IMR-90 (cell line): ENCODE measurements at regions not wholly inside any gene's neighbourhood (a gene's known extent, or its start where the extent isn't known, plus 50 kb on each side); places are given as distances from the start of the nearest gene placed in this dataset.

Experiments used
- ATAC-seq: fragments of 200-7000 bp; cut with Tn5 transposase; 2 replicates; pipeline ENCODE4 v1.9.1; 2020; ENCODE audit warnings: low read depth, mild to moderate bottlenecking, moderate library complexity
- BruUV-seq: library from RNA; stranded (reverse); fragments of 400-500 nt; replicated peaks from 2 replicates; lab custom pipeline; 2021; lab: Mats Ljungman, UMichigan
- CTCF ChIA-PET: fragments of 300-600 bp; formaldehyde crosslinking; extraction: SDS; loops from one replicate; lab custom pipeline; 2021; ENCODE audit warnings: antibody characterized with exemption; lab: Yijun Ruan, JAX
- POLR2A ChIA-PET: fragments of 300-600 bp; sonication (Branson Sonifier 250); formaldehyde crosslinking; loops from one replicate; lab custom pipeline; 2022; ENCODE audit warnings: antibody characterized with exemption; ENCODE audit not compliant: unreplicated experiment; lab: Charles Lee
- DNase-seq: peaks from one replicate; pipeline ENCODE4 v3.0.0; 2013
- H2AFZ ChIP-seq: replicated peaks from 2 replicates; pipeline ENCODE3; 2013; ENCODE audit warnings: low read length, mild to moderate bottlenecking; ENCODE audit not compliant: poor library complexity
- H2AK5ac ChIP-seq: 2 replicates; pipeline ENCODE4 v1.6.1; 2013; ENCODE audit warnings: low read depth, low read length, inconsistent platforms
- H2AK9ac ChIP-seq: replicated peaks from 2 replicates; pipeline ENCODE3; 2013; ENCODE audit warnings: mild to moderate bottlenecking, low read depth, low read length, moderate library complexity; ENCODE audit not compliant: poor library complexity
- H2BK120ac ChIP-seq: 2 replicates; pipeline ENCODE4 v1.6.1; 2013; ENCODE audit warnings: low read depth, low read length, inconsistent platforms
- H2BK15ac ChIP-seq: 3 replicates; pipeline ENCODE4 v1.6.1; 2013; ENCODE audit warnings: low read depth, low read length, inconsistent platforms
- H2BK20ac ChIP-seq: 2 replicates; pipeline ENCODE4 v1.6.1; 2013; ENCODE audit warnings: low read depth, mild to moderate bottlenecking, inconsistent platforms, low read length, moderate library complexity
- H2BK5ac ChIP-seq: 2 replicates; pipeline ENCODE4 v1.6.1; 2013; ENCODE audit warnings: mild to moderate bottlenecking, low read depth, low read length, inconsistent platforms; ENCODE audit not compliant: poor library complexity, severe bottlenecking
- H3K14ac ChIP-seq: replicated peaks from 2 replicates; pipeline ENCODE4 v1.6.1; 2013; ENCODE audit warnings: low read depth, low read length, inconsistent platforms
- H3K18ac ChIP-seq: 2 replicates; pipeline ENCODE4 v1.6.1; 2013; ENCODE audit warnings: low read depth, low read length, control low read depth
- H3K23ac ChIP-seq: 2 replicates; pipeline ENCODE4 v1.6.1; 2013; ENCODE audit warnings: low read depth, low read length, inconsistent platforms
- H3K27ac ChIP-seq: 2 replicates; pipeline ENCODE4 v1.5.1; 2013; ENCODE audit warnings: mild to moderate bottlenecking, control low read depth, low read length; ENCODE audit not compliant: insufficient read depth
- H3K27me3 ChIP-seq: 2 replicates; pipeline ENCODE4 v1.6.1; 2013; ENCODE audit warnings: low read length; ENCODE audit not compliant: control insufficient read depth, insufficient read depth
- H3K36me3 ChIP-seq: 2 replicates; pipeline ENCODE4 v1.6.1; 2013; ENCODE audit warnings: low read length, mixed read lengths; ENCODE audit not compliant: control insufficient read depth, insufficient read depth
- H3K4ac ChIP-seq: 2 replicates; pipeline ENCODE4 v1.6.1; 2013; ENCODE audit warnings: low read depth, low read length, inconsistent platforms
- H3K4me1 ChIP-seq: 2 replicates; pipeline ENCODE4 v1.6.1; 2013; ENCODE audit warnings: low read length, mixed read lengths; ENCODE audit not compliant: control insufficient read depth, insufficient read depth
- H3K4me2 ChIP-seq: 2 replicates; pipeline ENCODE4 v1.6.1; 2013; ENCODE audit warnings: low read depth, mild to moderate bottlenecking, control low read depth, low read length, moderate library complexity
- H3K4me3 ChIP-seq: 2 replicates; pipeline ENCODE4 v1.5.1; 2013; ENCODE audit warnings: low read depth, mild to moderate bottlenecking, control low read depth, low read length, moderate library complexity; ENCODE audit not compliant: insufficient read depth
- H3K56ac ChIP-seq: 2 replicates; pipeline ENCODE4 v1.6.1; 2013; ENCODE audit warnings: low read length, inconsistent platforms; ENCODE audit not compliant: insufficient read depth; ENCODE audit errors: extremely low read depth
- H3K79me1 ChIP-seq, 2 experiments: 2 replicates each; pipeline ENCODE4 v1.6.1; 2013; ENCODE audit warnings: low read length in 2 of 2, inconsistent platforms in 1 of 2, low read depth in 1 of 2
- H3K9ac ChIP-seq: 2 replicates; pipeline ENCODE4 v1.6.1; 2013; ENCODE audit warnings: low read depth, low read length, control low read depth
- H3K9me1 ChIP-seq: 2 replicates; pipeline ENCODE4 v1.6.1; 2013; ENCODE audit warnings: low read length, inconsistent platforms; ENCODE audit not compliant: insufficient read depth
- H3K9me3 ChIP-seq: 2 replicates; pipeline ENCODE4 v1.6.1; 2013; ENCODE audit warnings: low read length; ENCODE audit not compliant: control insufficient read depth, insufficient read depth
- H4K20me1 ChIP-seq: 2 replicates; pipeline ENCODE4 v1.6.1; 2013; ENCODE audit warnings: low read length, inconsistent platforms; ENCODE audit not compliant: insufficient read depth
- H4K5ac ChIP-seq: 2 replicates; pipeline ENCODE4 v1.6.1; 2013; ENCODE audit warnings: mild to moderate bottlenecking, low read depth, low read length, control low read depth
- H4K8ac ChIP-seq, 2 experiments: 2 replicates each; pipeline ENCODE4 v1.6.1; 2013; ENCODE audit warnings: low read depth in 2 of 2, low read length in 2 of 2, control low read depth in 1 of 2, inconsistent platforms in 1 of 2
- H4K91ac ChIP-seq: 2 replicates; pipeline ENCODE4 v1.6.1; 2013; ENCODE audit warnings: low read depth, low read length, inconsistent platforms; ENCODE audit not compliant: insufficient read depth
- BHLHE40 ChIP-seq: fragments of 150-350 bp; IDR thresholded peaks from 2 replicates; pipeline ENCODE4 v1.6.1; 2016; ENCODE audit warnings: mild to moderate bottlenecking, low read depth, low read length
- CEBPB ChIP-seq: IDR thresholded peaks from 2 replicates; pipeline ENCODE4 v1.6.1; 2012; ENCODE audit warnings: low read depth, low read length, improper control_type of control experiment
- CHD1 ChIP-seq: IDR thresholded peaks from 2 replicates; pipeline ENCODE4 v1.6.1; 2012; ENCODE audit warnings: low read depth, low read length, improper control_type of control experiment
- FOS ChIP-seq: fragments of 150-350 bp; IDR thresholded peaks from 2 replicates; pipeline ENCODE4 v1.6.1; 2016; ENCODE audit warnings: low read depth, low read length
- MAFK ChIP-seq: IDR thresholded peaks from 2 replicates; pipeline ENCODE4 v1.6.1; 2012; ENCODE audit warnings: low read depth, low read length, improper control_type of control experiment
- MAZ ChIP-seq: IDR thresholded peaks from 2 replicates; pipeline ENCODE4 v1.6.1; 2012; ENCODE audit warnings: low read depth, mild to moderate bottlenecking, low read length, improper control_type of control experiment, moderate library complexity, borderline replicate concordance
- MXI1 ChIP-seq: IDR thresholded peaks from 2 replicates; pipeline ENCODE4 v1.6.1; 2012; ENCODE audit warnings: low read depth, mild to moderate bottlenecking, low read length, moderate library complexity, borderline replicate concordance
- NFE2L2 ChIP-seq: fragments of 150-350 bp; IDR thresholded peaks from 2 replicates; pipeline ENCODE4 v1.6.1; 2016; ENCODE audit warnings: low read depth, mild to moderate bottlenecking, low read length
- POLR2A ChIP-seq: IDR thresholded peaks from 2 replicates; pipeline ENCODE4 v1.6.1; 2012; ENCODE audit warnings: mild to moderate bottlenecking, low read depth, low read length
- RAD21 ChIP-seq: IDR thresholded peaks from 2 replicates; pipeline ENCODE4 v1.6.1; 2012; ENCODE audit warnings: low read length, improper control_type of control experiment
- RCOR1 ChIP-seq: IDR thresholded peaks from 2 replicates; pipeline ENCODE4 v1.6.1; 2012; ENCODE audit warnings: mild to moderate bottlenecking, low read length, improper control_type of control experiment; ENCODE audit not compliant: insufficient replicate concordance
- RFX5 ChIP-seq: IDR thresholded peaks from 2 replicates; pipeline ENCODE4 v1.8.0; 2012; ENCODE audit warnings: low read depth, mild to moderate bottlenecking, low read length, moderate library complexity
- SMC3 ChIP-seq: fragments of 150-350 bp; IDR thresholded peaks from 2 replicates; pipeline ENCODE4 v1.6.1; 2016; ENCODE audit warnings: low read depth, mild to moderate bottlenecking, antibody characterized with exemption, low read length, moderate library complexity
- WGBS, 2 experiments: methylation state at CpG; one replicate each; pipeline versions ENCODE4 v1.1.5 to v1.1.7; 2013; ENCODE audit warnings: missing lambda C conversion rate in 2 of 2; ENCODE audit not compliant: insufficient read length in 1 of 2; ENCODE audit errors: extremely low coverage in 2 of 2; 5-methylcytosine and 5-hydroxymethylcytosine counted together
- dilution Hi-C: fragments of 300-500 bp; cut with HindIII; formaldehyde crosslinking; loops from one replicate; pipeline ENCODE4 v1.14.3; 2018; ENCODE audit warnings: low sequenced_read_pairs; ENCODE audit not compliant: unreplicated experiment
- in situ Hi-C: fragments of 300-500 bp; cut with MboI; formaldehyde crosslinking; loops from 3 replicates; pipeline ENCODE4 v1.14.3; 2019; ENCODE audit warnings: low sequenced_read_pairs, inconsistent platforms, mixed read lengths
- intact Hi-C: fragments of 100-400 bp; cut with micrococcal nuclease; formaldehyde crosslinking; loops from 2 replicates; pipeline ENCODE4 v1.10.0; 2022
- TF ChIP-seq, protein P1 (sequence below): fragments of 150-350 bp; IDR thresholded peaks from 2 replicates; pipeline ENCODE4 v1.6.1; 2017; ENCODE audit warnings: mild to moderate bottlenecking, antibody characterized with exemption, low read length, low read depth
- TF ChIP-seq, protein P2 (sequence below): conservative IDR thresholded peaks from 2 replicates; pipeline ENCODE4 v1.5.1; 2012; ENCODE audit warnings: mild to moderate bottlenecking, low read depth, low read length, improper control_type of control experiment
- TF ChIP-seq, protein P3 (sequence below): fragments of 150-350 bp; IDR thresholded peaks from 2 replicates; pipeline ENCODE4 v1.6.1; 2016; ENCODE audit warnings: low read depth, mild to moderate bottlenecking, low read length, moderate library complexity, borderline replicate concordance

DNA sequence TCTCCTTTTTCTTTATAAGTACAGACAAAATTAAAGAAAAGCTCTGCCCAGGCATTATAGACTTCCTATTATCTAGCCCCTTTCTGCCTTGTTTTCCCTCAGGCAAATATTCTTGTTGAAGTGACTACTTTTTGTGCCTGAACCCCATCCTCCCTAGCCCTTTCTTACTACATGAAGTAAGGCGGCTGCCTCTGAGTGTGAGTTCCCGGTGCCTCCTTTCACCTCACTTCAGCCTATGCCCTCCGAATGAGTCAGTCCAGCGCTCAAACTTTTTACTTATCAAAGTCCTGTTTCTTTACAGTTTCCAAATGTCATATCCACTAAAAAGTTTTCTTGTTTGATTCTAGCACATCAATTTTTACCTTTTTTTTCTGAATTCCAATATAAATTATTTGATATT is 778.3 kb upstream of the NRXN1 start:
- H3K56ac ChIP-seq = no peak overlapping the region
- no peak overlapping the region for H3K4me3 ChIP-seq
- H4K91ac ChIP-seq = no peak overlapping the region; the same call in 1 of the 2 replicates
- no peak for TF ChIP-seq RFX5
- no peak for TF ChIP-seq NFE2L2
- no peak for TF ChIP-seq CHD1
- TF ChIP-seq FOS = no peak
- TF ChIP-seq MXI1 = no peak
- TF ChIP-seq MAFK = no peak
- TF ChIP-seq, protein P1, sequence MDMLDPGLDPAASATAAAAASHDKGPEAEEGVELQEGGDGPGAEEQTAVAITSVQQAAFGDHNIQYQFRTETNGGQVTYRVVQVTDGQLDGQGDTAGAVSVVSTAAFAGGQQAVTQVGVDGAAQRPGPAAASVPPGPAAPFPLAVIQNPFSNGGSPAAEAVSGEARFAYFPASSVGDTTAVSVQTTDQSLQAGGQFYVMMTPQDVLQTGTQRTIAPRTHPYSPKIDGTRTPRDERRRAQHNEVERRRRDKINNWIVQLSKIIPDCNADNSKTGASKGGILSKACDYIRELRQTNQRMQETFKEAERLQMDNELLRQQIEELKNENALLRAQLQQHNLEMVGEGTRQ = no peak
- no peak for TF ChIP-seq MAZ
- no peak for TF ChIP-seq CEBPB
- TF ChIP-seq, protein P2, sequence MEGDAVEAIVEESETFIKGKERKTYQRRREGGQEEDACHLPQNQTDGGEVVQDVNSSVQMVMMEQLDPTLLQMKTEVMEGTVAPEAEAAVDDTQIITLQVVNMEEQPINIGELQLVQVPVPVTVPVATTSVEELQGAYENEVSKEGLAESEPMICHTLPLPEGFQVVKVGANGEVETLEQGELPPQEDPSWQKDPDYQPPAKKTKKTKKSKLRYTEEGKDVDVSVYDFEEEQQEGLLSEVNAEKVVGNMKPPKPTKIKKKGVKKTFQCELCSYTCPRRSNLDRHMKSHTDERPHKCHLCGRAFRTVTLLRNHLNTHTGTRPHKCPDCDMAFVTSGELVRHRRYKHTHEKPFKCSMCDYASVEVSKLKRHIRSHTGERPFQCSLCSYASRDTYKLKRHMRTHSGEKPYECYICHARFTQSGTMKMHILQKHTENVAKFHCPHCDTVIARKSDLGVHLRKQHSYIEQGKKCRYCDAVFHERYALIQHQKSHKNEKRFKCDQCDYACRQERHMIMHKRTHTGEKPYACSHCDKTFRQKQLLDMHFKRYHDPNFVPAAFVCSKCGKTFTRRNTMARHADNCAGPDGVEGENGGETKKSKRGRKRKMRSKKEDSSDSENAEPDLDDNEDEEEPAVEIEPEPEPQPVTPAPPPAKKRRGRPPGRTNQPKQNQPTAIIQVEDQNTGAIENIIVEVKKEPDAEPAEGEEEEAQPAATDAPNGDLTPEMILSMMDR = no peak
- no peak for TF ChIP-seq RAD21
- no peak for TF ChIP-seq RCOR1
- TF ChIP-seq POLR2A = no peak
- TF ChIP-seq, protein P3, sequence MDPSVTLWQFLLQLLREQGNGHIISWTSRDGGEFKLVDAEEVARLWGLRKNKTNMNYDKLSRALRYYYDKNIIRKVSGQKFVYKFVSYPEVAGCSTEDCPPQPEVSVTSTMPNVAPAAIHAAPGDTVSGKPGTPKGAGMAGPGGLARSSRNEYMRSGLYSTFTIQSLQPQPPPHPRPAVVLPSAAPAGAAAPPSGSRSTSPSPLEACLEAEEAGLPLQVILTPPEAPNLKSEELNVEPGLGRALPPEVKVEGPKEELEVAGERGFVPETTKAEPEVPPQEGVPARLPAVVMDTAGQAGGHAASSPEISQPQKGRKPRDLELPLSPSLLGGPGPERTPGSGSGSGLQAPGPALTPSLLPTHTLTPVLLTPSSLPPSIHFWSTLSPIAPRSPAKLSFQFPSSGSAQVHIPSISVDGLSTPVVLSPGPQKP = no peak
- TF ChIP-seq BHLHE40 = no peak
- TF ChIP-seq SMC3 = no peak
- H4K20me1 ChIP-seq = no peaks in the 10 kb centered on the region
- H3K18ac ChIP-seq = no peak overlapping the region; the same call in 1 of the 2 replicates
- no peaks in the 10 kb centered on the region for H3K9me3 ChIP-seq
- ATAC-seq = no peak
- H3K4me1 ChIP-seq = no peaks in the 10 kb centered on the region; the same call in 1 of the 2 replicates
- no peak overlapping the region for H3K4ac ChIP-seq
- WGBS, 2 experiments = 100% methylated on average over 1 of the region's 4 CpGs; no CpG with 5 or more reads in 1 of the 2 experiments
- BruUV-seq = no TSS peak
- no peak overlapping the region for H3K4me2 ChIP-seq
- no peak overlapping the region for H2AK5ac ChIP-seq
- dilution Hi-C loops = no loop called here
- H3K79me1 ChIP-seq = no peaks in the 10 kb centered on the region
- no peak overlapping the region for H2BK120ac ChIP-seq
- H4K8ac ChIP-seq = no peak overlapping the region
- in situ Hi-C loops = no loop called here
- no peak overlapping the region for H2BK5ac ChIP-seq
- no peak overlapping the region for H2AK9ac ChIP-seq
- no peak for DNase-seq
- H2BK20ac ChIP-seq = no peak overlapping the region
- ChIA-PET POLR2A (no interaction called here), CTCF (no interaction called here)
- H3K9me1 ChIP-seq = no peaks in the 10 kb centered on the region
- intact Hi-C loops = no loop called here
- no peaks in the 10 kb centered on the region for H3K27me3 ChIP-seq
- H3K23ac ChIP-seq = no peak overlapping the region
- no peak overlapping the region for H2AFZ ChIP-seq
- no peak overlapping the region for H3K27ac ChIP-seq
- no peaks in the 10 kb centered on the region for H3K36me3 ChIP-seq
- H3K9ac ChIP-seq = no peak overlapping the region
- H4K5ac ChIP-seq = no peak overlapping the region
- H2BK15ac ChIP-seq = no peak overlapping the region
- H3K14ac ChIP-seq = no peak overlapping the region
